SW480 (cell line): ENCODE measurements at regions not wholly inside any gene's neighbourhood (a gene's known extent, or its start where the extent isn't known, plus 50 kb on each side); places are given as distances from the start of the nearest gene placed in this dataset.

Experiments used
- DNase-seq: peaks from one replicate; pipeline ENCODE4 v3.0.0-alpha.2; 2016; ENCODE audit warnings: low spot score

DNA sequence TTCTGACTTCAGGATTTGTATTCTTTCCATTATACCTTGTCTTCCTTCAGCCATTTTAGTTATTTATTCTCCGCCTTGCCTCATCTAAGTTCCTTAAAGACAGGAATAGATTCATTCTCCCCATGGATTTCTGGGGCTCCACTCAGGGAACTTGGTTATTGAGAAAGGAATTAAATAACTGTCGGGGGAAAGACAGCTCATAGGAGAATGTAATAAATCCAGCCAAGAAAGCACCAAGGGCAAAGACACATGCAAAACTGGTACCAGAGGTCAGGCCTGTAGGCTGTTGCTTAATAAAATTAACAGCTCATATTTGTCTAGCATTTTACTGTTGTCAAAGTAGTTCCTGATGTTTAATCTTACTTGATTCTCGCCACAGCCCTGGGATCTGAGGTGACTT, 357.2 kb downstream of the TMEM38B start:
- no peak for DNase-seq

DNA sequence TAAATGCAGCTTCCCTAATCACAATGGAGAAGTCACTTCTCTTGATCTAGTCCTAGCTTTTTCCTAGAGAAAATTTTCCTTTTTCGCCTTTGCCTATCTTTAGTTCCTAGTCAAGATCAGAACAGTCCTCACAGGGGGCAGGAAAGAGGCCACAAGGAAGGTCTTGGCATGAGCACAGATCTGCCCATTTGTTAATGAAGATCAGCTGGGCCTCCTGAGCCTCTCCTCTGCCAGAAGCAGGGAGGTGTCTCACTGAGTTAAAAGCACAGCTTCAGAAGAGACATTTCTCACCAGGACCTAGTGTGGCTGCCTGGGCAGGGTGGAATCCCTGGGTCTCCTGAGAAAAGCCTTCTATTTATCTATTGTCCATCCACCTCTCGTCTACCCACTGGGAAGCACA, 357.8 kb downstream of the TMEM38B start:
- DNase-seq, result no peak

GRCh38 chr9:106052735-106053134, 358.4 kb downstream of the TMEM38B start:
- no peak for DNase-seq

DNA sequence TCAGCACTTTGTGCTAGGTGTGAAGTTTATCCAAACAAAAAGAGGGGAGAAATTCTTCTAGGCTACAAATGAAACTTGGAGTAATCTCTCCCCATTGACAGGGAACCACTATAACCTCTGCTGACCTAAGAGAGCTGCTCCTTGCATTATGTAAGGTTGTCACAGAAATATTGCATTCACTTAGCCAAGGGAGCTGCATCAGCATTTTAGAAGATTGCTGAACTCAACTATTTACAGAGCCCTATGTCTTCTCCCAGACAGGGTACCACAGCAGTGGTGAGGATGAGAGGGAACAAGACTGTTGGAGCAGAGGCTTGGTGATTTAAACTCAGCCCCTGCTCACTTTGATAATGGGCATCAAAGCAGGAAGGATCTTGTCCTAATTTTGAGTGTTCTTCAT, 362.0 kb downstream of the TMEM38B start:
- no peak for DNase-seq

GRCh38 chr9:106058460-106058859, 364.1 kb downstream of the TMEM38B start:
- no peak for DNase-seq

DNA sequence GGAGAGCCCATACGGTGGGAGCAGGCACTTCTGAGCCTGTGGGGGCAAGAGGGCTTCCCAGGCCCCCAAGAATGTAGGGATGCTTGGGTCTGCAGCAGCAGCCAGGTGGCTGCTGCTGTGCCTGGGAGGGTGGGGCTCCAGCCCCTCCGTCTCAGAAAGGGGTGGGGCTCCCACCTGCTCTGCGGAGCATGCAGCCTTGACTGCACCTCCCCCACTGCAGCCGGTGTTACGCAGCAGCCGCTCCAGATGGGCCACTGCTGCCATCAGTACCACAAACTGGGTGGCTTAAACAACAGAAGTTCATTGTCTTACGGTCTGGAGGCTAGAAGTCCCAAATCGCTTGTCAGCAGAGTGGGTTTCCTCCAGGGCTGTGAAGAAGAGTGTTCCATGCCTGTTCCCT, 365.5 kb downstream of the TMEM38B start:
- DNase-seq, result no peak

DNA sequence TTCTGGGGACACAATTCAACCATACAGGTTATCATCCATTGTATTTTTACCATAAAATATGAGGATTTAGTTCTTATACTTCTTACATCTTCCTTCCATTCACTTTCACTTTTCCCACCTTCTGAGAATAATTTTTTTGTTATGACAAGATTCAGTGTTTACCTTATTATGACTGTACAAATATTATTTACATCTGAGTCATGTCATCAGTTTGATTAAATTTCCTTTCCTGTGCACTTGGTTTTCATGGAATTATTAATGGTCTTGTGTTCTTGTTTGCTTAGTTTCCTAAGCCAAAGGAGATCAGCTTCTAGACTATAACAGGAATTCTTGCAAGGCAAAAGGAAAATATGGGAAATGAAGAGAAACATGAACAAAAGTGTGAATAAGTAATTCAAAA, 366.5 kb downstream of the TMEM38B start:
- no peak for DNase-seq

GRCh38 chr9:106062250-106062649, 367.9 kb downstream of the TMEM38B start:
- DNase-seq, result no peak

GRCh38 chr9:106065136-106065535, 370.8 kb downstream of the TMEM38B start:
- no peak for DNase-seq

GRCh38 chr9:106065579-106066214, 371.4 kb downstream of the TMEM38B start:
- DNase-seq, result no peak

GRCh38 chr9:106066940-106067524, 372.7 kb downstream of the TMEM38B start:
- DNase-seq, result no peak

GRCh38 chr9:106069241-106069640, 374.9 kb downstream of the TMEM38B start:
- DNase-seq, result no peak

DNA sequence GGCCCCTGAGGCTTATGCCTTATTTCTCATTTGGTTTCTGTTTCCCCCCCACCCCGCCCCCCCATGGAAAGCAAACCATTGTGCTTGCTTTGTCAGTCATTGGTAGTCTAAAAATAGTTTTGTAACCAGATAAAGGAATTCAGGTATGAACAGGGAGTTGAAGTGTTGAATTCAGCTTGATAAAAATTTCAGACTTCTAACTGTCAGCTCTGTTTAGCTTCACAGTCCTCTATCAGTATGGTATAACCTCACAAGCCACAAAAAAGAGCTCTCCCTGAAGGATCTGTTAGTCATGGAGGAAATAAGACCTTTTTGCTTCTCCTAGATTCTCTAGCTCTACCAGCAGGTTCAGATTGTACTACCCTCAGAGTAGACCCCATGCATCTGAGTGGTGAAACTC, 378.1 kb downstream of the TMEM38B start:
- no peak for DNase-seq

- no peak for DNase-seq
These were observed 379.7 kb downstream of the TMEM38B start for GRCh38 chr9:106074006-106074405.

DNA sequence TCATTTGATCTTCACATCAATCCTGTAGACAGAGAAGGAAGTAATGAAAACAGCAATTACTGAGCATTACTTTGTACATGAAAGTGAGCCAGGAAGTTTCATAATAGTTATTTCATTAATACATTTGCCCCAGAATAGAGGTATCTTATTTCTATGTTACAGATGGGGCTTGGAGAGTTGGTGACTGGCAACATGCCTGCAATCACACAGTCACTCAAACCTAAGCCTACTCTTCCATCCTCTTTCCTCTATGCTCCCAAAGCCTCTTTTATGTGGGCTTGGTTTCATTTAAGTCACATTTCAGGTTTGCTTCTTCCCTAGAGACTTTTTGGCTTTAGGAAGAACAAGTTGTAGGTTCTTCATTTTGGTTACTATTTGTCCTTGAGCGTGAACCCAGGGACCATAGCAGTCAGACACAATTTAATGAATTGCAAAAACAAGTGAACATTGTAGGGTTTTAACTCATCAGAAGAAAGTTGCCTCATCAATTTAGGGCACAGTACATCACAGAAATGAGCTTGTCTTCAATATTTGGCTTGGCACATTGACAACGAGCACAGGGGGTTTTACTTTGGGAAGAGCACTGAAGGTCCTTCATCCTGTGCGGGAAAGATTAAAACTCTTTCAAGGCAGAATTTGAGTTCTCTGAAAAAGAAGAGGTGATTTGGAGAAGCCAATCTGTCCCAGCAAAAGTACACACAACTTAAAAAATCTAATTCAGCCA, 381.1 kb downstream of the TMEM38B start:
- DNase-seq, result no peak

GRCh38 chr9:106075960-106076327, 381.6 kb downstream of the TMEM38B start:
- DNase-seq, result peak; percentile 58

DNA sequence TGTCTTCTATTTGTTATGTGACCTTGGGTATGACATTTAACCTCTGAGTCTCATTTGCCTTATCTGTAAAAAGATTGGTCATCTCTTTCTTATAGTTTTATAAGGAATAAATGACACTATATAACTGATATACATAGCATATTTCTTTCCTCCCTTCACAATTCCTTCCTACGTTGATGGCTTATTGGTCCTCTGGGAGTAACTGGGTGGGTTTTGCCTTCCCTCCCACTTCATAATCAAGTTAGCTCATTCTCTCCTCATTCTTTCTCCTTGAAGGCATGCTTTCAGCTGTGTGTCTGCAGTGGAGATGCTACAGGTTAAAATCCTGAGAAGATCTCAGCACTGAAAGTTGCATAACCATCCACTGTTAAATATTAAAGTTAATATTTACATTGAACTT, 382.4 kb downstream of the TMEM38B start:
- no peak for DNase-seq

GRCh38 chr9:106077731-106078130, 383.4 kb downstream of the TMEM38B start:
- DNase-seq, result peak; percentile 6

GRCh38 chr9:106082621-106083020, 388.3 kb downstream of the TMEM38B start:
- DNase-seq, result no peak

DNA sequence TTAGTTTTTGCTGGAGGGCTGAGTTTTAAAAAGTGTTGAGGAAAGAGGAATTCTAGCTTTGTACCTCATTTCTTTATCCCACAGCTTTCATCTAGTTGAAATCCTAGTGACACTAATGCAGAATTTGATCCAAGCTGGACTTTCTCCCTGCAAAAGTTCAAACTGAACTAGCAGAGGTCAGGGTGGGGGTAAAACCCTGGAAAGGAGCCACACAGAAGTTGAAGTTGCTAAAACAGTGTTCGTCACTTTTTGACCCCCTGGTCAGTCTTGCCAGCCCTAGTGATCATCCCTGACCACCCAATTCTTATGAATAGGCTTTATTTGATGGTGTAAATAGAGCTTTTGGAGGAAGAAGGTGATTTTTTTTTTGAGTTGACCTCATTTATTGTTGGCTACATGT, 390.4 kb downstream of the TMEM38B start:
- DNase-seq, result no peak

DNA sequence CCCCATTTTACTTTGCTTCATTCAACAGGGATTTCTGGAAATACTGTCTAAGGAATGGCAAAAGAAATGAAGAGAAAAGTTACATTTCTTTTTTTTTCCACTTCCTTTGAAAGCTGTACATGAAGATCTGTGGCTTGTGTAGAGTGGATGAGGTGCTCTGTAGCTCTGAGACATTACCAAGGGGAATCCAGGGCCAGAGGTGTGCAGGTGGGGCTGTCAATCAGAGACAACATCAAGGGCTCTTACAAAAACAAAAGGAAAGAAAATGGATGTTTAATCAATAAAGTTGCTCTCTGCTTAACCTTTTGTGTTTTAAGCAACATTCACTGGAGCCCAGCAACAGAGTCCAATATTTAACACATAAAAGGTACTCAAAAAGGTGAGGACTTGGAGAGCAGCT, 391.1 kb downstream of the TMEM38B start:
- DNase-seq, result no peak

DNA sequence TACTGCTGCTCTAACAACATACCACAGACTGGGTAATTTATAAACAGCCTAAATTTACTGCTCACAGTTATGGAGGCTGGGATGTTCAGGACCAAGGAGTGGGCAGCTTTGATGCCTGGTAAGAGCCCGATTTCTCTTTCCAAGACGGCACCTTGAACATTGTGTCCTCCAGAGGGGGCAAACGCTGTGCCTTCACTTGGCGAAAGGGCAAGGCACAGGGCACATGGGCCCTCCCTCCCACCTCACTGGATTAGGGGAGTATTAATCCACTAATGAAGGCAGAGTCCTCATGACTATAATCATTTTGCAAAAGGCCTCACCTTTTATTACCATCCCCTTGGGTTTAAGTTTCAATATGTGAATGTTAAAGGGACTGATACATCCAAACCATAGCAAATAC, 397.7 kb downstream of the TMEM38B start:
- DNase-seq, result no peak

- no peak for DNase-seq
These were observed 408.5 kb downstream of the TMEM38B start for GRCh38 chr9:106102821-106103220.

DNA sequence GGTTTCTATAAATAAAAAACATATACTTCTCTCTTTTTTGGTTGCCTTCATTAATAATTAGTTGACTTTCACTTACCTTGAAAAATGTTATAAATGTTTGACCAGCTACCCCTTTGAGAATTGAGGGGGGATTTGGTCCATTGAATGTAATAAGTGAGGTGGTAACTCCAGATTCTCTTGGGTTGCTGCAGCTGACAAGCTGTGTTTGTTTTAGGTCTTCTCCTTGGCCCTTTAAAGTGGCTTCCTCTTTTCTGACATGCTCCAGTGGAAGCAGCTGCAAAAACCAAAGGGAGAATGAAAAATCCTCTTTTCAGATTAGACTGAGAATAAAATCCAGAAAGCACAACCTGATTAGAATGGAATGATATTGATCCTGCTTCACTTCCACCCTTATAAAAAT, 410.5 kb downstream of the TMEM38B start:
- DNase-seq, result no peak
